IPS-NIHi7 (cell line): ENCODE measurements at regions not wholly inside any gene's neighbourhood (a gene's known extent, or its start where the extent isn't known, plus 50 kb on each side); places are given as distances from the start of the nearest gene placed in this dataset.
"Not testable (repeated sequence)": the region's sequence is repeated elsewhere in the genome, so short reads cannot be mapped to it uniquely, and the experiment has no call there.

ENCODE experiments used
- DNase-seq: peaks from one replicate; pipeline ENCODE4 v3.0.0; 2012; ENCODE audit warnings: mixed read lengths; ENCODE audit errors: extremely low spot score

DNA sequence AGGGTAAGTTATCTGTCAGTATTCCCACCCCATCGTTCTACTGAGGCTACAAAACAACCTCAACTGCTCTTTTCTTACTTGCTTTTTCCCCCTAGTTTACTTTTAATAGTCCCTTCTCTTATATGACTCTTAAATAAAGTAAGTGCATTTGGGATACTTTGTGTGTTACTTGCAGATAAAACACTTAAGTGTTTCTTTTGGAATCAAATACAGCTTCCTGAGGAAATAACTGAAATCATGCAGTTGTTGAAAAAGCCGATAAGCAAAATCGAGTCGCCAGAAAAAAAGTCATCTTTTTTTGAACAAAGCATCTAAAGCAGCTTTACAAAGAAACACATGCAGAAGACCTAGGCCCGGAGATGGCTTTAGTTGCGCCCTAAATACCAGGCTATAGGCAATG, 53.5 kb upstream of the EPB41L4A start:
- no peak for DNase-seq

DNA sequence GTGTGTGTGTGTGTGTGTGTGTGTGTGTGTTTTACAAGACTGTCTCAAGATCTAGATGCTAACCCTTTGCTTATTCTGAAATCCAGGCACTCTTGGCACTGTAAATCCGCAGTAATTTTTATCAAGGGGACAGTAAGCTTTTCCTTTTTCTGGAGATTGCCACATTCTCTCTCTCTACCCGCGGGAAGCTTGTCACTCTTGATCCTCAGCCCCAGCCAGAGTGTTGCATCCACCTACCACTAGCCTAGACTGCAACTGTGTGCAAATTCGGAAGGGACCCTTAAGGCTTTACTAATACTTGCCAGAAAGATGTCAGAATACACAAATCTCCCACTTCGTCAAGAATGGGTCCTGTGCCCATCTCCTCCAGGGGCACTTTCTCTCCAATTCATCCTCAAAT, 54.9 kb upstream of the EPB41L4A start:
- DNase-seq: no peak

DNA sequence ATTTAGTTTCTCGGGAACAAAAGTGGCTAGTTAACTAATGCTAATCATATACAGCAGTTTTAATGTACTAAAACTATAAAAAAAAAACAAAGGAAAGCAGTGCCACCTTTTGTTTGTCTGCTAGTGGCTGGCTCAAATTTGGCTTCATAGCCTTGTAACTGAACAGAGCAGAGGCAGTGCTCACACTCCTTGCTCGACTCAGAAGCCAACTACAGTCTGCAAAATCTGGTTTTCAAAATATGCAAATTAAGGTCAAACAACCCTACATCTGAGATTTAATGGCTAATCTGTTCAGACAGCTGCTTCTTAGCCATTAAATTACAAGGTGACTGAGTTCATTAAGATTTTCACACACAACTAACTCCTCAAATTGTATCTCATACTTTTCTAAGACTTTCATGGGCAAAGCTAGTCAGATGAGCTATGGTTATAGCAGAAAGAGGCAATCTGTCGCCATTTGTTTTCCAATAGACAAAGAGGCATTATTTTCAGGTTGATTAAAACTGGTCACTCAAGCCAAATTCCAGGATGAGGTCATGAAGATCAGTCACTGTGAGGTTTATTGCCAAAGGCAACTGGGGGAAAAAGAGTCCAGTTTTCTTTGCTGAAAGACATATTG, 56.8 kb upstream of the EPB41L4A start:
- DNase-seq: no peak

DNA sequence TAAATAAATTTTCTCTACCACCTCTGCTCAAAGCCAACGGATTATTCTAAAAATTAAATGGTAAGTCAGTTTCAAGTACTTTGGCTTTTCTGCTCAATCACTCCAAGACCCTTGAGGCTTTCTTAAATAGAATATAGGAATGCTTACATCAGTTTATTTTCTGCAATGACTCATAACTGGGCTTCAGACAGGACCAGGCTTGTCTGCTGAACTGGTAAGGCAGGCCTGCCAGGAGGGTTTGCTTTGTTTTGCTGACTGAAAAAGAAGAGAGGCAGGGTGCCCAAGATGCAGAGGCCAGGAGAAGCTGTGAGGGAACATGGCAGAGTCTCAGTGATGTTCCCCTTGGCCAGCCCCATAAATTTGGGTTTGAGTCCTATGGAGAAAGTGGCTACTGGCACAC, 60.3 kb upstream of the EPB41L4A start:
- no peak for DNase-seq

DNA sequence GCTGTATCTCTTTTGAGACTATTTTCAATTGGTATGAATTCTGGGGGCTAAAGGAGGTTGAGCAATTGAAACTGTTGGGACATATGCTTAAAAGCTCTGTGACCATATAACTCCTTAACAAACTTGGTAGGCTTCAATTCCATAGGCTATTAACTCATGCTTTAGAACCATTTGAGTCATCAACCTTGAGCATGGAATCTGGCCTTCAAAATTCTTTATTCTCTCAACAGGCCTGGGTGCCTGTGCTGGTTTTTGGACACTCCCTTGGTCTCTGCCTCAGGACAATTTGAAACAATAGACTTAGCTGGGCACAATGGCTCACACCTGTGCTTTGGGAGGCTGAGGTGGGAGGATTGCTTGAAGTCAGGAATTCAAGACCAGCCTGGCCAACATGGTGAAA, 61.4 kb upstream of the EPB41L4A start:
- no peak for DNase-seq

DNA sequence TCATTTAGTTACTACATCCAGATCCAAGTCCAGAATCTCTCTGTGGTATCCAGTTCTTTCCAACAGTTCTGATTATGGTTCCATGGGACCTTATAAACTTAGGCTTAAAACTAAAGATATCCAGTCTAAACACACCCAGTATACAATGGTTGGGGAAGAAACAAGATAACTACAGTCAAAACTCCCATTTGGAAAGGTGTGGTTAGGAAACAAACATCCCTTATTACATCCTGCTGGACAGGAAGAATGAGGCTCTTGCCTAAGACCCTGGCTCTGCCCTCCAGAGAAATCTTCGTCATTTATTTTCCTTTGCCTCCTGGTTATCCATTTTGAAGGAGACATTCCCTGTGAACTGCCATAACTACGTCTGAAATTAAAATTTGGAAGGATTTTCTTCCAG, 64.6 kb upstream of the EPB41L4A start:
- DNase-seq: no peak

DNA sequence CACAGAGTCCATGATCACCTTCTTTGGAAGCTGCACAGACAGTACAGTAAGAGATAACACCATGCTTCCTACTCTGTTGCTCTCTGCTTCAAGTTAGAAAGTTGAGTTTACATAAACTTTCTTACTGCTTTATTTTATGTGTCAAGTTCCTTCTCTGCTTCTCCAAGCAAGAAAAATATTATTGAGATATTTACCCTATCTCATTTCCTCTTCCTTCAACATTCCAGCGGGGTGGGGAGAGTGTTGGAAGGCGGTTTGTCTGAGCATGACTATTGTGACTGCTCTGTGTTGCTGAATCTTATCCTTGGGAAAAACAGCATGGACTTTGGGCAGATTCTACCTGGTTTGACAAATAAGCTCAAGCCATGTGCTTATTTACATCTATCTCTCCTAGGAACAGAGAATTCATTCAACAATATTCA, 66.9 kb upstream of the EPB41L4A start:
- DNase-seq: no peak

DNA sequence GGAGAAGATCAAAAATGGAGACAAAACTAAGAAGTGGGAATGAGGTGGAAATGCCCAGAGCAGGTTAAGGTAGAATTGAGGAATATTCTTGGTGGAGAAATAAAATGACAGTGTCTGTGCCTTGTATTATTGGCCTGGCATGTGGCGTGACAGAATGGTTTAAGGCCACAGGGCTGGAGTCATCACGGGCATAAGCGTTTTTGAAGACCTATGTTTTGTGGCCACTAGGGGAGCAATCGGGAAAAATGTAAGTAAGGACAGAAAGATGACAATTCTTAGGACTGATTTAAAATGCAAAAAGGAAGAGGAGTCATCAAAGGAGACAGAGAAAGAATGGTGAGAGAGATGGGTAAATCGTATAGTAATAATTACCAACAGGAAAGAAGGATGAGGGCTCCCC, 72.2 kb upstream of the EPB41L4A start:
- DNase-seq: peak; percentile 57

DNA sequence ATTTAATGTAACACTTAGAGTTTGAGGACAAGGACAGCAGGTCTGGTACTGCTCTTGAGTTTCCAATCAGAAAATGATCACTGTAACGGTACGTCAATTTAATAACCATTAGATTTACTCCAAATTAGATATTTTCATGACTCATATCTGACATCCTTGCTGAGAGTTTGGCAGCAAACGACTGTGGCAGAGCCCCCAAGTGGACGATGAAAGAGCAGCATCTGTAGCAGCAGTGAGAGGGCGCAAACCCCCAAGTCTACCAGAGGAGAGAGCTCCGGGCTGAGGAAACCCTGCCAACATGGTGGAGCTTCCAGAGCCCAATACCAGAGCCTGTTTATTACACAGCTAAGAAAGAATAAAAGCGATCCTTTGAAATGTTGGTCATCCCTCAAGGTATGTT, 73.2 kb upstream of the EPB41L4A start:
- DNase-seq: peak; percentile 88

DNA sequence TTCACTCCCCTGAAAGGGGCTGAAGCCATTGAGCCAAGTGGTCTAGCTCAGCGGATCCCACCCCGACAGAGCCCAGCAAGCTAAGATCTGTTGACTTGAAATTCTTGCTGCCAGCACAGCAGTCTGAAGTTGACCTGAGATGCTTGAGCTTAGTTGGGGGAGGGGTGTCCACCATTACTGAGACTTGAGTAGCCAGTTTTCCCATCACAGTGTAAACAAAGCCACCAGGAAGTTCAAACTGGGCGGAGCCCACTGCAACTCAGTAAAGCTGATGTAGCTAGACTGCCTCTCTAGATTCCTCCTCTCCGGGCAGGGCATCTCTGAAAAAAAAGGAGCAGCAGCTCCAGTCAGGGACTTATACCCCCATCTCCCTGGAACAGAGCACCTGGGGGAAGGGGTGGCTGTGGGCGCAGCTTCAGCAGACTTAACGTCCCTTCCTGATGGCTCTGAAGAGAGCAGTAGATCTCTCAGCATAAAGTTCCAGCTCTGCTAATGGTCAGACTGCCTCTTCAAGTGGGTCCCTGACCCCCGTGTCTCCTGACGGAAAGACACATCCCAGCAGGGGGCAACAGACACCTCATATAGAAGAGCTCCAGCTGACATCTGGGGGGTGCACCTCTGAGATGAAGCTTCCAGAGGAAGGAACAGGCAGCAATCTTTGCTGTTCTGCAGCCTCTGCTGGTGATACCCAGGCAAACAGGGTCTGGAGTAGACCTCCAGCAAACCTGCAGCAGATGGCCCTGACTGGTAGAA, 84.8 kb upstream of the EPB41L4A start:
- DNase-seq: not testable (repeated sequence)

DNA sequence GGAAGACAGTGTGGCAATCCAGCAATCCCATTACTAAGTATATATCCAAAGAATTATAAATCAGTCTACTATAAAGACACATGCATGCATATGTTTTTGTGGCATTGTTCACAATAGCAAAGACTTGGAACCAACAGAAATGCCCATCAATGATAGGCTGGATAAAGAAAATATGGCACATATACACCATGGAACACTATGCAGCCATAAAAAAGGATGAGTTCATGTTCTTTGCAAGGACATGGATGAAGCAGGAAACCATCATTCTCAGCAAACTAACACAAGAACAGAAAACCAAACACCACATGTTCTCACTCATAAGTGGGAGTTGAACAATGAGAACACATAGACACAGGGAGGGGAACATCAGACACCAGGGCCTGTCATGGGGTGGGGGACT, 90.0 kb upstream of the EPB41L4A start:
- DNase-seq: not testable (repeated sequence)

DNA sequence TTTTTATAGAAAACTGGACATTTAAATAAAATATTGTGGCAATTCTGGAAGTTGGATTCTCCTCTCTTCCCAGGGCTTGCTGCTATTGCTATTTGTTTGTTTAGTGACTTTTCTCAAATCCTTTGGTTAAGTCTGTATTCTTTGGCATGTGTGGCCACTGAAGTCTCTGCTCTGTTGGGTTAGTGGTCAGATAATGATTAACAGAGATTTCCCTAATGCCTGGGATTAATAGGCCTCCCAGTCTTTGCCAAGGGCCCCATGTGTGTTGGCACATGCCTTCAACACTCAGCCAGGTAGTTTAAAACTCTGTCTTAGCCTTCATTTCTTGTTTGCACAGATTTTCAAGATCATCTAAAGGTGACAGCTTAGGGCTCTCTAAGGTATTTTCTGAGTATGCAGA, 92.8 kb upstream of the EPB41L4A start:
- DNase-seq: no peak

DNA sequence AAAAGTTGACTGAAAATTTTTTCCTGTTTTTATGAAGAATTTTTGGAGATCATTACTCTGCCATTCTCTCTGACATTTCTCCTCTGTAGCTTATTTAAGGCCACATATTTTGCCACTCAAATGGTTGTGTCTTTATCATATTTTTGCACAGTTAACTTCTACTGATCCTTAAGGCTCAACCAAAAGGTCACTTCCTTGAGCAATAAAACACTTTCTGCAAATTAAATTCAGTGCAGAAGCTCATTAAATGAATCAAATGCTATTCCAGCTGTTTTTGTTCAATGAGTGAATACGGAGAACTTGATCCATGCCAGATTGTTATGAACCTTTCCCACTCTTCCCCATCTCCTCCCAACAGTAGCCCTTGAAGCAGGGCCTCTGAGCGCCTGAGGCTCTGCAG, 93.8 kb upstream of the EPB41L4A start:
- DNase-seq: no peak

DNA sequence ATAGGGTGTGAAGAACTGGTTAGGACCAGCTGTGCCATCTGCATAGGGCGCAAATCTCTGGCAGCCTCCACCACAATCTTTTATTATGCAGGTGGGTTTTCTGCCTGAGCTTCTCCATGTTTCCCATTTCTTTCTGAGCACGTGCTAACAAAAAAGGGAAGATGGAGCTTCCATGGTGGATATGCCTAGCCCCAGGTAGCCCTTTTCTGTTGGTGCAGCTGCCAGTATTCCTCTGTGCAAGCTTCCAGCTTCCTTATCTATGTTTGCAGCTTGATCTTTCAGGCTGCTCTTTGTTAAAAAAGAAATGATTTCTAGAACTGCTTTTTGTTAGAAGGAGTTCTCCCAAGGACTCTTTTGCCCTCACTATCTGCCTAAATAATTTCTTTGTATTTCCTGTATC, 95.0 kb upstream of the EPB41L4A start:
- DNase-seq: no peak

DNA sequence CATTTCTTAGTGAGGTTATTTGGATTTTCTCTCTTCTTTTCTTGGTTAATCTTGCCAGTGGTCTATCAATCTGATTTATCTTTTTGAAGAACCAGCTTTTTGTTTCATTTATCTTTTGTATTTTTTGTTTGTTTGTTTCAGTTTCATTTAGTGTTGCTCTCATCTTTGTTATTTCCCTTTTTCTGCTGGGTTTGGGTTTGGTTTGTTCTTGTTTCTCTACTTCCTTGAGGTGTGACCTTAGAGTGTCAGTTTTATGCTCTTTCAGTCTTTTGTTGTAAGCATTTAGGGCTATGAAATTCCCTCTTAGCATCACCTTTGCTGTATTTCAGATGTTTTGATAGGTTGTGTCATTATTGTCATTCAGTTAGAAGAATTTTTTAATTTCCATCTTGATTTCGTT, 101.4 kb upstream of the EPB41L4A start:
- not testable (repeated sequence) for DNase-seq

DNA sequence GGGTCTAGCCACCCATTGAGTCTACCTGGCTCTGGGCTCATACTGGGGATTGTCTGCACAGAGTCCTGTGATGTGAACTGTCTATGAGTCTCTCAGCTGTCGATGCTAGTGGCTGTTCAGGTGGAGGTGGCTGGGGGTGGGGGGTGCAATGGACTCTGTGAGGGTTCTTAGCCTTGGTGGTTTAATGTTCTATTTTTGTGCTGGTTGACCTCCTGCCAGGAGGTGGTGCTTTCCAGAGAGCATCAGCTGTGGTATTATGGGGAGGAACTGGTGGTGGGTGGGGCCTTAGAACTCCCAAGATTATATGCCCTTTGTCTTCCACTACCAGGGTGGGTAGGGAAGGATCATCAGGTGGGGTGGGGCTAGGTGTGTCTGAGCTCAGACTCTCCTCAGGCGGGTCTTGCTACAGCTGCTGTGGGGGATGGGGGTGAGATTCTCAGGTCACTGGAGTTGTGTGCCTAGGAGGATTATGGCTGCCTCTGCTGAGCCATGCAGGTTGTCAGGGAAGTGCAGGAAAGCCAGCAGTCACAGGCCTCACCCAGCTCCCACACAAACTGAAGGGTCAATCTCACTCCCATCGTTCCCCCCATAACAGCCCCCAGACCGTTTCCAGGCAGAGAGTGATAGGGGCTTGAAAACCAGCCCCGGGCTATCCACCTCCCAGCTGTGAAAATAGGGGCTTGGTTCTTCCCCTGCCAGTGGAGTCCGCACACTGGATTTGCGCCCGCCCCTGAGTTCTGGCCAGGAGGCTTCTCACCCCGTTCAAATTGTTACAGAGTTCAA, 104.0 kb upstream of the EPB41L4A start:
- DNase-seq: not testable (repeated sequence)

DNA sequence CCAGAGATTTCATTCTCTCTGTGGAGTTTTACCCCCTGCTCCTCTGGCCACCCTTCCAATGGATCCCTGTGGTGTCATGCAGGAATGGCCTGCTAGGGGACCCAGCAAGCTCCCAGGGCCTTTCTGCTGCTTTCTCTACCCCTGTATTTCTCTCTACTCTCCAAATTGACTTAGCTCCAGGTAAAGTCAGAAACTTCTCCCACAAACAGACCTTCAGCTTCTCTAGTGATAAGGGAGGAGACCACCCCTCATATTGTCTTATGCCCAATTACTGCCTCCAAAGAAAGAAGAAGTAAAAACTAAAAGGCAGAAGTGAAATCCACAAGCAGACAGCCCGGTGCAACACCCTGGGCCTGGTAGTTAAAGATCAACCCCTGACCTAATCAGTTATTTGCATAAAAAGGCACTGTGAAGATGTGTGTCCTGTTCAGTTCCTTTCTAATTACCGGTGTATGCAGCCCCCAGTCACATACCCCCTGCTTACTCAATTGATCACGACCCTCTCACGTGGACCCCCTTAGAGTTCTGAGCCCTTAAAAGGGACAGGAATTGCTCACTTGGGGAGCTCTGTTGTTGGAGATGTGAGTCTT, 104.7 kb upstream of the EPB41L4A start:
- not testable (repeated sequence) for DNase-seq

DNA sequence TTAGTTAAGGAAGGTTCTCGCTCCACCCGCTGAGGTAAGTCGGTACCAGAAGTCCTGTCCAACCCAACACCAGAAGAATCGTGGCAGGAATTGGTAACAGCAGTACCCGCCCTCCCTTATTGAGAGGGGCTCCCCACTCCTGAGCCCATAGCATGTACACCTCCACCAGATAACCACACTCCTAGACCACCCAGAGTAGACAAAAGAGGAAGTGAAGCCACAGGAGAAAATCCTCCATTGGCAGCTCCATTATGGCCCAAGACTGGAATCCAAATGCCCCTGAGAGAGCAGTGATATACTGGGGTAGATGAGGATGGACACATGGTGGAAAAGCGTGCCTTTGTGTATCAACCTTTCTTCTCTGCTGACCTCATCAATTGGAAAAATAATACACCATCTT, 106.1 kb upstream of the EPB41L4A start:
- no peak for DNase-seq

DNA sequence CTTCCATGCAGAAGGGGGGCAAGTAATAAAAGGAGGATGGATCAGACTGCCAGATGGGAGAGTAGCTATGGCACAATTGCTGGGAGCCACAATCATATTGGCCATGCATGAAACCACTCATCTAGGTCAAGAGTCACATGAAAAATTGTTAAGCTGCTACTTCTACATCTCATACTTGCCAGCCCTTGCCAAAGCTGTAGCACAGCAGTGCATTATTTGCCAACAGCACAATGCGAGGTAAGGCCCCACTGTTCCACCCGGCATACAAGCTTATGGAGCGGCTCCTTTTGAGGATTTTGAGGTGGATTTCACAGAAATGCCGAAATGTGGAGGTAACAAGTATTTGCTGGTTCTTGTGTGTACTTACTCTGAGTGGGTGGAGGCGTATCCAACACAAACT, 109.9 kb upstream of the EPB41L4A start:
- no peak for DNase-seq

DNA sequence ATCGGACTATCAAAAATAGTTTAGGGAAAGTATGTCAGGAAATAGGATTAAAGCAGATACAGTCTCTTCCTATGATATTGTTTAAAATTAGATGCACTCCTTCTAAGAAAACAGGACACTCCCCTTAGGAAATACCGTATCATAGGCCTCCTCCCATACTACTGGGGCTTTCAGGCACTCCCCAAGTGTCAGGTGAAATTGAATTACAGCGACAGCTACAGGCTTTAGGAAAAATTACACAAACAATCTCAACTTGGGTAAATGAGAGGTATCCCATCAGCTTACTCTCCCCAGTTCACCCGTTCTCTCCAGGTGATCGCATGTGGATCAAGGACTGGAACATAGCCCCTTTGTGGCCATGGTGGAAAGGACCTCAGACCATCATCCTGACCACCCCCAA, 110.4 kb upstream of the EPB41L4A start:
- DNase-seq: peak; percentile 57

DNA sequence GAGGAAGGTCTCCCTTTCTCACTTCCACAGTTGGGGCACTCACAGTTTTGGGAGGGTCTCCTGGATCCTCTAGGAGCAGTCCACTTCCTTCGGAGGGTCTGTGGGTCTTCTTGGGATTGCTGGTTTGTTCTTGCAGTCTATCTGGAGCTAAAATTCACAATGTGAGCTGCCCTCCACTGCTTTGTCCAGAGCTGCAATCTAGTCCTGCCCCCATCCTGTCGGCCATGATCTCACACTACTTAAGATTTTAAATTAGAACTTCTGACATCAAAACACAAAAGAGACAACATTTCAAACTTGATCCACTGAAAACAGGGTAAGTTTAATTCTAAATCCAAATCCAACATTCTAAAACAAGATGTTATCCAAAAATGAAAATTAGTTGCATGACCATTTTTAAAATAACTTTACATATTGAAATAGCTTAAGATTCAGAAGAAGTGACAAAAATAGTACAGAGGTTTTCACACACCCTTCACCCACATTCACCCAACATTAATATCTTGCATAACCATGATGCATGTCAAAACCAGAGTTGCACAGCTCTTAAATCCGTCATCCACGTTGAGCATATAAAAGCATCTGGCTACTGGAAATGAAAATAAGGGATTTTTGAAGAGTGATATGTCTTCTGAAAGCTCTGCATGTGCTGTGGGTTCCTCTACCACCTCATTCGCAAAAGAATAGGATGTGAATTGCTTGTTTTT, 113.7 kb upstream of the EPB41L4A start:
- no peak for DNase-seq

DNA sequence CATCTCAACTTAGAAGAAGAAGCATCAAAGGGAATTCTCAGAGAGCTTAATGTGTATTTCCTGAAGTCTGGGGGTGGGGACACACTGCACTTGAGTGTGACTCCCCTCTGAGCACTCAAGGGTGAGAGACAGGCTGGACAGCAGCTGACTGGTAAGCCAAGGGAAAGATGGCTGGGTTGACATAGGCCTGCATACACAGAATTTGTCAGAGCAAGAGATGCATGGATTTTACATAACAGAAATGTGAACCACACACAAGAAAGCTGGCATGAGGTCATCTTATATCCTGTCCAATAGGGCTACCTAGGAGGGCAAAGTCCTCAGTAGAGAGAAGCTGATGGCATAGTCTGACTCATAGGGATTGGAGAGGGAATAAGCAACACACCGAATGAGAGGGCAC, 114.3 kb upstream of the EPB41L4A start:
- peak; percentile 50 for DNase-seq
